ENCODE measurements at regions not wholly inside any gene's neighbourhood (a gene's known extent, or its start where the extent isn't known, plus 50 kb on each side); places are given as distances from the start of the nearest gene placed in this dataset.

- no peak for TF ChIP-seq ZBTB7A (tag by site-specific recombination; IDR thresholded peaks at IDR 0.05; ENCODE audit: low read depth)
- TF ChIP-seq ELK4 (IDR thresholded peaks at IDR 0.05; ENCODE audit: borderline replicate concordance, low read depth, low read length): no peak
- TF ChIP-seq ZNF768 (tag by site-specific recombination; IDR thresholded peaks at IDR 0.05): no peak
- TF ChIP-seq CTCF (tag by site-specific recombination; IDR thresholded peaks at IDR 0.05): no peak
- no peak for TF ChIP-seq ZNF544 (tag by site-specific recombination; IDR thresholded peaks at IDR 0.05)
- no peak for TF ChIP-seq ZNF175 (tag by site-specific recombination; IDR thresholded peaks at IDR 0.05)
- no peak for TF ChIP-seq ZNF704 (tag by site-specific recombination; IDR thresholded peaks at IDR 0.05)
- no peak for TF ChIP-seq ZNF626 (tag by site-specific recombination; IDR thresholded peaks at IDR 0.05)
These were observed 80.2 kb upstream of the GNAO1 start for GRCh38 chr16:56111100-56111499.
